ENCODE measurements at regions not wholly inside any gene's neighbourhood (a gene's known extent, or its start where the extent isn't known, plus 50 kb on each side); places are given as distances from the start of the nearest gene placed in this dataset.

- no peaks in the 10 kb centered on the region for H3K27me3 ChIP-seq (ENCODE audit: control insufficient read depth in 3 of 3, insufficient read depth in 3 of 3, low read length in 3 of 3)
- H3K4me3 ChIP-seq (ENCODE audit: low read length in 3 of 3): no peak overlapping the region
- no peak overlapping the region for H3K27ac ChIP-seq (ENCODE audit: low read depth, low read length)
- H3K9ac ChIP-seq (ENCODE audit: low read depth in 1 of 3, low read length in 3 of 3): no peak overlapping the region
- H3K9me3 ChIP-seq (ENCODE audit: control insufficient read depth in 3 of 3, low read length in 3 of 3): no peaks in the 10 kb centered on the region
- H3K4me1 ChIP-seq (ENCODE audit: control insufficient read depth in 3 of 3, insufficient read depth in 3 of 3, low read length in 3 of 3): no peaks in the 10 kb centered on the region
- H3K36me3 ChIP-seq (ENCODE audit: control insufficient read depth in 3 of 3, insufficient read depth in 3 of 3, low read length in 3 of 3): no peaks in the 10 kb centered on the region
Measured at GRCh38 chr12:105764216-105764835, 374.4 kb downstream of the NUAK1 start.

- Histone ChIP-seq H3K4me1 (ENCODE audit: control insufficient read depth in 3 of 3, insufficient read depth in 3 of 3, low read length in 3 of 3) (no peaks in the 10 kb centered on the region), H3K9ac (ENCODE audit: low read depth in 1 of 3, low read length in 3 of 3) (no peak overlapping the region), H3K27ac (ENCODE audit: low read depth, low read length) (no peak overlapping the region), H3K36me3 (ENCODE audit: control insufficient read depth in 3 of 3, insufficient read depth in 3 of 3, low read length in 3 of 3) (no peaks in the 10 kb centered on the region), H3K27me3 (ENCODE audit: control insufficient read depth in 3 of 3, insufficient read depth in 3 of 3, low read length in 3 of 3) (no peaks in the 10 kb centered on the region), H3K9me3 (ENCODE audit: control insufficient read depth in 3 of 3, low read length in 3 of 3) (no peaks in the 10 kb centered on the region), H3K4me3 (ENCODE audit: low read length in 3 of 3) (no peak overlapping the region)
Measured at GRCh38 chr12:105765053-105766014, 373.4 kb downstream of the NUAK1 start.

- no peak overlapping the region for H3K9ac ChIP-seq (ENCODE audit: low read depth in 1 of 3, low read length in 3 of 3)
- no peaks in the 10 kb centered on the region for H3K36me3 ChIP-seq (ENCODE audit: control insufficient read depth in 3 of 3, insufficient read depth in 3 of 3, low read length in 3 of 3)
Measured at GRCh38 chr12:105766029-105766428, 372.7 kb downstream of the NUAK1 start.

GRCh38 chr12:105769486-105769885 is 369.3 kb downstream of the NUAK1 start:
- no peaks in the 10 kb centered on the region for H3K36me3 ChIP-seq (ENCODE audit: control insufficient read depth in 3 of 3, insufficient read depth in 3 of 3, low read length in 3 of 3)
- no peak overlapping the region for H3K4me3 ChIP-seq (ENCODE audit: low read length in 3 of 3)
- no peaks in the 10 kb centered on the region for H3K27me3 ChIP-seq (ENCODE audit: control insufficient read depth in 3 of 3, insufficient read depth in 3 of 3, low read length in 3 of 3)
- no peak overlapping the region for H3K27ac ChIP-seq (ENCODE audit: low read depth, low read length)
- H3K9me3 ChIP-seq (ENCODE audit: control insufficient read depth in 3 of 3, low read length in 3 of 3): no peaks in the 10 kb centered on the region
- no peak overlapping the region for H3K9ac ChIP-seq (ENCODE audit: low read depth in 1 of 3, low read length in 3 of 3)
- H3K4me1 ChIP-seq (ENCODE audit: control insufficient read depth in 3 of 3, insufficient read depth in 3 of 3, low read length in 3 of 3): no peaks in the 10 kb centered on the region

More at GRCh38 chr12:105766029-105766428, 372.7 kb downstream of the NUAK1 start:
- no peak overlapping the region for H3K4me3 ChIP-seq (ENCODE audit: low read length in 3 of 3)
- no peaks in the 10 kb centered on the region for H3K27me3 ChIP-seq (ENCODE audit: control insufficient read depth in 3 of 3, insufficient read depth in 3 of 3, low read length in 3 of 3)
- no peaks in the 10 kb centered on the region for H3K4me1 ChIP-seq (ENCODE audit: control insufficient read depth in 3 of 3, insufficient read depth in 3 of 3, low read length in 3 of 3)
- no peak overlapping the region for H3K27ac ChIP-seq (ENCODE audit: low read depth, low read length)
- no peaks in the 10 kb centered on the region for H3K9me3 ChIP-seq (ENCODE audit: control insufficient read depth in 3 of 3, low read length in 3 of 3)

- H3K27ac ChIP-seq (ENCODE audit: low read depth, low read length): no peak overlapping the region
- H3K27me3 ChIP-seq (ENCODE audit: control insufficient read depth in 3 of 3, insufficient read depth in 3 of 3, low read length in 3 of 3): no peaks in the 10 kb centered on the region
- H3K9me3 ChIP-seq (ENCODE audit: control insufficient read depth in 3 of 3, low read length in 3 of 3): no peaks in the 10 kb centered on the region
- no peak overlapping the region for H3K9ac ChIP-seq (ENCODE audit: low read depth in 1 of 3, low read length in 3 of 3)
- no peaks in the 10 kb centered on the region for H3K36me3 ChIP-seq (ENCODE audit: control insufficient read depth in 3 of 3, insufficient read depth in 3 of 3, low read length in 3 of 3)
- no peak overlapping the region for H3K4me3 ChIP-seq (ENCODE audit: low read length in 3 of 3)
- no peaks in the 10 kb centered on the region for H3K4me1 ChIP-seq (ENCODE audit: control insufficient read depth in 3 of 3, insufficient read depth in 3 of 3, low read length in 3 of 3)
Measured at GRCh38 chr12:105773471-105773870, 365.3 kb downstream of the NUAK1 start.

- no peaks in the 10 kb centered on the region for H3K9me3 ChIP-seq (ENCODE audit: control insufficient read depth in 3 of 3, low read length in 3 of 3)
- no peak overlapping the region for H3K27ac ChIP-seq (ENCODE audit: low read depth, low read length)
- H3K27me3 ChIP-seq (ENCODE audit: control insufficient read depth in 3 of 3, insufficient read depth in 3 of 3, low read length in 3 of 3): no peaks in the 10 kb centered on the region
- H3K4me3 ChIP-seq (ENCODE audit: low read length in 3 of 3): no peak overlapping the region
- no peak overlapping the region for H3K9ac ChIP-seq (ENCODE audit: low read depth in 1 of 3, low read length in 3 of 3)
- no peaks in the 10 kb centered on the region for H3K36me3 ChIP-seq (ENCODE audit: control insufficient read depth in 3 of 3, insufficient read depth in 3 of 3, low read length in 3 of 3)
- H3K4me1 ChIP-seq (ENCODE audit: control insufficient read depth in 3 of 3, insufficient read depth in 3 of 3, low read length in 3 of 3): no peaks in the 10 kb centered on the region
Measured at GRCh38 chr12:105774037-105774436, 364.7 kb downstream of the NUAK1 start.

GRCh38 chr12:105775343-105775742 is 363.4 kb downstream of the NUAK1 start:
- Histone ChIP-seq H3K27me3 (ENCODE audit: control insufficient read depth in 3 of 3, insufficient read depth in 3 of 3, low read length in 3 of 3) (no peaks in the 10 kb centered on the region), H3K4me1 (ENCODE audit: control insufficient read depth in 3 of 3, insufficient read depth in 3 of 3, low read length in 3 of 3) (no peaks in the 10 kb centered on the region), H3K9ac (ENCODE audit: low read depth in 1 of 3, low read length in 3 of 3) (no peak overlapping the region)

GRCh38 chr12:105783983-105784947 is 354.5 kb downstream of the NUAK1 start:
- Histone ChIP-seq H3K9me3 (ENCODE audit: control insufficient read depth in 3 of 3, low read length in 3 of 3) (no peaks in the 10 kb centered on the region), H3K4me1 (ENCODE audit: control insufficient read depth in 3 of 3, insufficient read depth in 3 of 3, low read length in 3 of 3) (peaks cover 0 to 5% (median 0%) of the 10 kb centered on the region in 3 donors), H3K27ac (ENCODE audit: low read depth, low read length) (no peak overlapping the region), H3K4me3 (ENCODE audit: low read length in 3 of 3) (no peak overlapping the region), H3K27me3 (ENCODE audit: control insufficient read depth in 3 of 3, insufficient read depth in 3 of 3, low read length in 3 of 3) (no peaks in the 10 kb centered on the region), H3K36me3 (ENCODE audit: control insufficient read depth in 3 of 3, insufficient read depth in 3 of 3, low read length in 3 of 3) (no peaks in the 10 kb centered on the region), H3K9ac (ENCODE audit: low read depth in 1 of 3, low read length in 3 of 3) (no peak overlapping the region)

More at GRCh38 chr12:105775343-105775742, 363.4 kb downstream of the NUAK1 start:
- Histone ChIP-seq H3K4me3 (ENCODE audit: low read length in 3 of 3) (no peak overlapping the region), H3K36me3 (ENCODE audit: control insufficient read depth in 3 of 3, insufficient read depth in 3 of 3, low read length in 3 of 3) (no peaks in the 10 kb centered on the region), H3K9me3 (ENCODE audit: control insufficient read depth in 3 of 3, low read length in 3 of 3) (no peaks in the 10 kb centered on the region), H3K27ac (ENCODE audit: low read depth, low read length) (no peak overlapping the region)

GRCh38 chr12:105793421-105793820 is 345.3 kb downstream of the NUAK1 start:
- H3K27me3 ChIP-seq (ENCODE audit: control insufficient read depth in 3 of 3, insufficient read depth in 3 of 3, low read length in 3 of 3): no peaks in the 10 kb centered on the region
- no peak overlapping the region for H3K27ac ChIP-seq (ENCODE audit: low read depth, low read length)

More at GRCh38 chr12:105793421-105793820, 345.3 kb downstream of the NUAK1 start:
- Histone ChIP-seq H3K4me1 (ENCODE audit: control insufficient read depth in 3 of 3, insufficient read depth in 3 of 3, low read length in 3 of 3) (no peaks in the 10 kb centered on the region), H3K9me3 (ENCODE audit: control insufficient read depth in 3 of 3, low read length in 3 of 3) (no peaks in the 10 kb centered on the region), H3K4me3 (ENCODE audit: low read length in 3 of 3) (no peak overlapping the region), H3K36me3 (ENCODE audit: control insufficient read depth in 3 of 3, insufficient read depth in 3 of 3, low read length in 3 of 3) (no peaks in the 10 kb centered on the region), H3K9ac (ENCODE audit: low read depth in 1 of 3, low read length in 3 of 3) (no peak overlapping the region)
